Thyroid gland (tissue), 4 donors: ENCODE measurements at regions not wholly inside any gene's neighbourhood (a gene's known extent, or its start where the extent isn't known, plus 50 kb on each side); places are given as distances from the start of the nearest gene placed in this dataset.

Experiments
- DNase-seq, 2 donors: peaks; one replicate each; pipeline ENCODE4 v3.0.0-alpha.2; 2019
- H3K27ac ChIP-seq, 3 donors: fragments of 200-600 bp; sonication (generic); 1 replicate in 2 of 3; 2 replicates in 1 of 3; pipeline ENCODE4 v1.5.1; 2016 to 2019; ENCODE audit warnings: mild to moderate bottlenecking in 1 of 3, moderate library complexity in 1 of 3
- H3K27me3 ChIP-seq: fragments of 200-600 bp; sonication (generic); one replicate; pipeline ENCODE4 v1.5.1; 2019
- H3K36me3 ChIP-seq, 2 donors: fragments of 200-600 bp; sonication (generic); one replicate each; pipeline ENCODE4 v1.5.1; 2016 to 2019
- H3K4me1 ChIP-seq, 2 donors: fragments of 200-600 bp; sonication (generic); one replicate each; pipeline ENCODE4 v1.5.1; 2017 to 2019
- H3K4me3 ChIP-seq, 3 donors: fragments of 200-600 bp; sonication (generic); replicated peaks in 1 of 3; 1 replicate in 2 of 3; 2 replicates in 1 of 3; pipeline ENCODE4 v1.5.1; 2016; ENCODE audit warnings: mild to moderate bottlenecking in 1 of 3
- H3K9me3 ChIP-seq: fragments of 200-600 bp; sonication (generic); one replicate; pipeline ENCODE4 v1.5.1; 2017
- CTCF ChIP-seq, 6 experiments: fragments of 200-600 bp in 3 of 6; fragments of 450-650 bp in 3 of 6; sonication (generic) in 3 of 6; IDR thresholded peaks; one replicate each; pipeline ENCODE4 v1.5.1; 2016 to 2019; ENCODE audit warnings: antibody characterized with exemption in 6 of 6, mild to moderate bottlenecking in 2 of 6, inconsistent platforms in 1 of 6, moderate library complexity in 1 of 6
- POLR2A ChIP-seq, 2 donors: fragments of 450-650 bp; IDR thresholded peaks; one replicate each; pipeline ENCODE4 v1.6.1; 2017; ENCODE audit warnings: antibody characterized with exemption in 2 of 2, mild to moderate bottlenecking in 2 of 2, moderate library complexity in 1 of 2
- WGBS, 2 donors: methylation state at CpG; one replicate each; pipeline ENCODE4 v1.1.5; 2017; 5-methylcytosine and 5-hydroxymethylcytosine counted together
- intact Hi-C: fragments of 100-400 bp; cut with DNase I; formaldehyde crosslinking; loops from one replicate; pipeline ENCODE4 v1.15.1; 2023

GRCh38 chr2:210901326-210901725 lies 344.9 kb downstream of the CPS1 start:
- H3K4me1 ChIP-seq, result no peaks in the 10 kb centered on the region
- no peaks in the 10 kb centered on the region for H3K27me3 ChIP-seq
- no peaks in the 10 kb centered on the region for H3K36me3 ChIP-seq
- intact Hi-C loops, result no loop called here
- no peak overlapping the region for H3K4me3 ChIP-seq
- 92 to 94% methylated on average over 4 of the region's 4 CpGs for WGBS, 2 donors
- no peaks in the 10 kb centered on the region for H3K9me3 ChIP-seq
- TF ChIP-seq CTCF (IDR thresholded peaks at IDR 0.05) (no peak), POLR2A (IDR thresholded peaks at IDR 0.05) (no peak)
- no peak overlapping the region for H3K27ac ChIP-seq
- no peak for DNase-seq

GRCh38 chr2:210912779-210913178 lies 356.4 kb downstream of the CPS1 start:
- H3K36me3 ChIP-seq, result no peaks in the 10 kb centered on the region
- H3K27me3 ChIP-seq, result no peaks in the 10 kb centered on the region
- no peaks in the 10 kb centered on the region for H3K9me3 ChIP-seq
- 73 to 81% methylated on average over 6 of the region's 6 CpGs for WGBS, 2 donors
- DNase-seq, result no peak
- intact Hi-C loops, result no loop called here
- no peak overlapping the region for H3K4me3 ChIP-seq
- H3K27ac ChIP-seq, result no peak overlapping the region
- TF ChIP-seq CTCF (IDR thresholded peaks at IDR 0.05), result no peak
- TF ChIP-seq POLR2A (IDR thresholded peaks at IDR 0.05), result no peak
- no peaks in the 10 kb centered on the region for H3K4me1 ChIP-seq

GRCh38 chr2:210913461-210913860 lies 357.1 kb downstream of the CPS1 start:
- Histone ChIP-seq H3K9me3 (no peaks in the 10 kb centered on the region), H3K4me1 (no peaks in the 10 kb centered on the region), H3K27ac (no peak overlapping the region), H3K4me3 (no peak overlapping the region), H3K36me3 (no peaks in the 10 kb centered on the region), H3K27me3 (no peaks in the 10 kb centered on the region)
- WGBS, 2 donors, result 45 to 67% methylated on average over 2 of the region's 2 CpGs
- TF ChIP-seq CTCF (IDR thresholded peaks at IDR 0.05) (no peak), POLR2A (IDR thresholded peaks at IDR 0.05) (no peak)
- intact Hi-C loops, result no loop called here
- no peak for DNase-seq

GRCh38 chr2:210915912-210916311 lies 359.5 kb downstream of the CPS1 start:
- TF ChIP-seq POLR2A (IDR thresholded peaks at IDR 0.05), result no peak
- TF ChIP-seq CTCF (IDR thresholded peaks at IDR 0.05), result no peak
- H3K27ac ChIP-seq, result no peak overlapping the region
- WGBS, 2 donors, result 82 to 96% methylated on average over 1 of the region's 1 CpG

GRCh38 chr2:210917465-210917864 lies 361.1 kb downstream of the CPS1 start:
- Histone ChIP-seq H3K4me3 (no peak overlapping the region), H3K27ac (no peak overlapping the region), H3K27me3 (no peaks in the 10 kb centered on the region), H3K36me3 (no peaks in the 10 kb centered on the region), H3K9me3 (no peaks in the 10 kb centered on the region), H3K4me1 (no peaks in the 10 kb centered on the region)
- intact Hi-C loops, result no loop called here
- DNase-seq, result no peak
- WGBS, 2 donors, result 55 to 65% methylated on average over 4 of the region's 4 CpGs
- no peak for TF ChIP-seq CTCF (IDR thresholded peaks at IDR 0.05)
- no peak for TF ChIP-seq POLR2A (IDR thresholded peaks at IDR 0.05)

More at GRCh38 chr2:210915912-210916311, 359.5 kb downstream of the CPS1 start:
- DNase-seq, result no peak
- Histone ChIP-seq H3K27me3 (no peaks in the 10 kb centered on the region), H3K4me3 (no peak overlapping the region), H3K4me1 (no peaks in the 10 kb centered on the region), H3K9me3 (no peaks in the 10 kb centered on the region), H3K36me3 (no peaks in the 10 kb centered on the region)
- intact Hi-C loops, result no loop called here
